ENCODE measurements at regions not wholly inside any gene's neighbourhood (a gene's known extent, or its start where the extent isn't known, plus 50 kb on each side); places are given as distances from the start of the nearest gene placed in this dataset.

DNA sequence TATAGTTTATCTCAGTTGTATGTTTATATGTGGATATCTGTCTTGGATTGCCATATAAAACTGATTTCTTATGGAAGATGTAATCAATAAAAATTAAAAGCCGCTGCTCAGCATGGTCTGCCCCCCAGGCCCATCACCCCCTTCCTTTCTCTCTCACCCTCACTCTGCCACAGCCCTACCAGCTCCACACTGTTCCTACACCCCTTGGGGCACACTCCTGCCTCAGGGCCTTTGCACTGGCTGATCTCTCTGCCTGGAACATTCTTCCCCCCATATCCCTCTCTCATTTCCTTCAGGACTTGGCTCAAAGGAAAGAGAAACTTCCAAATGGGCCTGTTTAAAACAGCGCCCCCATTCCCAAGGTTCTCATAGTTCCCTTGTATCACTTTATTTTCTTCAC lies 63.1 kb downstream of the LRRC32 start:
- H3K9me3 ChIP-seq: no peaks in the 10 kb centered on the region
- no peaks in the 10 kb centered on the region for H3K36me3 ChIP-seq
- H3K4me3 ChIP-seq: no peak overlapping the region
- no peak for DNase-seq
- no peak overlapping the region for H3K27ac ChIP-seq
- H3K27me3 ChIP-seq: no peaks in the 10 kb centered on the region
- peaks cover 9 to 42% (median 26%) of the 10 kb centered on the region in 4 donors for H3K4me1 ChIP-seq
- WGBS, 5 donors: 91 to 97% (median 93%) methylated on average over 2 of the region's 2 CpGs
- TF ChIP-seq, protein P1, sequence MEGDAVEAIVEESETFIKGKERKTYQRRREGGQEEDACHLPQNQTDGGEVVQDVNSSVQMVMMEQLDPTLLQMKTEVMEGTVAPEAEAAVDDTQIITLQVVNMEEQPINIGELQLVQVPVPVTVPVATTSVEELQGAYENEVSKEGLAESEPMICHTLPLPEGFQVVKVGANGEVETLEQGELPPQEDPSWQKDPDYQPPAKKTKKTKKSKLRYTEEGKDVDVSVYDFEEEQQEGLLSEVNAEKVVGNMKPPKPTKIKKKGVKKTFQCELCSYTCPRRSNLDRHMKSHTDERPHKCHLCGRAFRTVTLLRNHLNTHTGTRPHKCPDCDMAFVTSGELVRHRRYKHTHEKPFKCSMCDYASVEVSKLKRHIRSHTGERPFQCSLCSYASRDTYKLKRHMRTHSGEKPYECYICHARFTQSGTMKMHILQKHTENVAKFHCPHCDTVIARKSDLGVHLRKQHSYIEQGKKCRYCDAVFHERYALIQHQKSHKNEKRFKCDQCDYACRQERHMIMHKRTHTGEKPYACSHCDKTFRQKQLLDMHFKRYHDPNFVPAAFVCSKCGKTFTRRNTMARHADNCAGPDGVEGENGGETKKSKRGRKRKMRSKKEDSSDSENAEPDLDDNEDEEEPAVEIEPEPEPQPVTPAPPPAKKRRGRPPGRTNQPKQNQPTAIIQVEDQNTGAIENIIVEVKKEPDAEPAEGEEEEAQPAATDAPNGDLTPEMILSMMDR (IDR thresholded peaks at IDR 0.05): no peak
- TF ChIP-seq POLR2AphosphoS5 (IDR thresholded peaks at IDR 0.05): no peak
- intact Hi-C loops (cut with DNase I; ENCODE audit: low total_unique reads): no loop called here

DNA sequence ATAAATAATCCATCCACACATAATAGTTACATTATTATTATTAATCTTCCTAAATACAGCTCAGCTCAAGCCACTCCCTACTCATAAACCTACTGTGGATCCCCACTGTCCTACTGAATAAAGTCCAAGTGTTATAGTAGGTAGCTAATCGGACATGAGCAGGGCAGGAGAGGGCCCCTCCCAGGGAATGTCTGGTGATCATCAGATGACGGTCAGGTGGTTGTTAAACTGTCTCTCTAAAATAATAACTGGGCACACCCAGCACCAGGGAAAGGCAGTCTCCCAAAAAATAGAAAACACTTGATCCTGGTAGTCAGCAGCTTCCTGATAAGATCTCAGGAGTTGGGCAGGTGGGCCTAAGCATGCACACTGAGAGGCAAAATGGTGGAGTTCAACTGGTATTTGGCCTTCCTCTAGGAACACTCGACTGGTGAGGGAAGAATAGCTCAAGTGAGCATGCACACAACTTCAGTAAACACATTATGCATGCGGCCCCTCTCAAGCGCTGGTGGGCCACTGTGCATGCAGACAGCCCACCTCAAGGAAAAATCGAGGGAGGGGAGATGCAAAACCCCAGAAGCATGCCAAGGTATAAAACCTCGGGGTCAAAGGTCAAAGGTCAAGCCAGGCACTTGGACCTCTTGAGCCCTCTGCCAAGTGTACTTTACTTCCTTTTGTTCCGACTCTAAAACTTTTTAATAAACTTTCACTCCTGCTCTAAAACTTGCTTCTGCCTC lies 65.0 kb downstream of the LRRC32 start:
- H3K27ac ChIP-seq: no peak overlapping the region

DNA sequence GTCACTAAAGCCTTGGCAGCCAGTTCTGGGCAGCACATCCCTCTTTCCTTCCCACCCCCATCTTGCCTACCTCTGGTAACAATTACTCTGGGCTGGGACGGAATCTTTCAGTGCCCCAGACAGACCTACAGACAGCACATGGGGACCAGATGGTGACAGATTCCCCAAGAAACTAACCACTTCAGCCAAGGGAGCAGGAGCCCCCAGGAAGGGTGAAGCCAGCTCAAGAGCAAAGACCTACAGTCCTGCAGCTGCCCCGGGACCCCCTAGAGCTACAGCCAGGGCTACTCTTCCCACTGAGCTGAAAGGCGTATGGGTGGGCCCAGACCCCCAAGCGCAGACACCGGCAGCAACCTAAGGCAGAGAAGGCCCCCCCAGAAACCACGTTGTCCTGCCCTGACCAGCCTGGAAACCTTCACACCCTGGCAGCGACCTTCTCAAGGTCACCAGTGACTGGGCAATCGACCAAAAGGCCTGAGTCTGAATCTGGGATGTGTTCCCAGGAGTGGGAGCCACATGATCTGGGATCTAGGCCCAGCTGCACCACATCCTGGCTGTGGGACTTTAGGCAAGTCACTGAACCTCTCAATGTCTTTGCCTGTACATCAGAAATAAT lies 65.8 kb downstream of the LRRC32 start:
- peaks cover 9 to 31% (median 20%) of the 10 kb centered on the region in 4 donors for H3K4me1 ChIP-seq
- DNase-seq: peak in 1 of 2 donors; percentile 79
- 22 to 64% (median 58%) methylated on average over 3 to 8 of the region's 8 CpGs for WGBS, 5 donors
- no peaks in the 10 kb centered on the region for H3K27me3 ChIP-seq
- H3K36me3 ChIP-seq: no peaks in the 10 kb centered on the region
- H3K9me3 ChIP-seq: no peaks in the 10 kb centered on the region
- peak overlapping the region in 2 of 5 donors; percentile 6 to 25 for H3K27ac ChIP-seq
- no peak overlapping the region for H3K4me3 ChIP-seq
- intact Hi-C loops (cut with DNase I; ENCODE audit: low total_unique reads): no loop called here
- TF ChIP-seq, protein P1 (IDR thresholded peaks at IDR 0.05): no peak
- TF ChIP-seq POLR2A (IDR thresholded peaks at IDR 0.05) (no peak), EP300 (IDR thresholded peaks at IDR 0.05) (no peak), POLR2AphosphoS5 (IDR thresholded peaks at IDR 0.05) (peak in 1 of 3 donors; percentile 4)

More for the DNA sequence above, 65.0 kb downstream of the LRRC32 start:
- H3K36me3 ChIP-seq: no peaks in the 10 kb centered on the region
- H3K4me1 ChIP-seq: peaks cover 9 to 39% (median 24%) of the 10 kb centered on the region in 4 donors
- intact Hi-C loops (cut with DNase I; ENCODE audit: low total_unique reads): no loop called here
- no peak overlapping the region for H3K4me3 ChIP-seq
- no peaks in the 10 kb centered on the region for H3K9me3 ChIP-seq
- WGBS, 5 donors: 80 to 89% (median 86%) methylated on average over 8 of the region's 8 CpGs
- DNase-seq: no peak
- no peaks in the 10 kb centered on the region for H3K27me3 ChIP-seq
- TF ChIP-seq POLR2AphosphoS5 (IDR thresholded peaks at IDR 0.05) (no peak), POLR2A (IDR thresholded peaks at IDR 0.05) (no peak), EP300 (IDR thresholded peaks at IDR 0.05) (no peak)
- TF ChIP-seq, protein P1 (IDR thresholded peaks at IDR 0.05): no peak

DNA sequence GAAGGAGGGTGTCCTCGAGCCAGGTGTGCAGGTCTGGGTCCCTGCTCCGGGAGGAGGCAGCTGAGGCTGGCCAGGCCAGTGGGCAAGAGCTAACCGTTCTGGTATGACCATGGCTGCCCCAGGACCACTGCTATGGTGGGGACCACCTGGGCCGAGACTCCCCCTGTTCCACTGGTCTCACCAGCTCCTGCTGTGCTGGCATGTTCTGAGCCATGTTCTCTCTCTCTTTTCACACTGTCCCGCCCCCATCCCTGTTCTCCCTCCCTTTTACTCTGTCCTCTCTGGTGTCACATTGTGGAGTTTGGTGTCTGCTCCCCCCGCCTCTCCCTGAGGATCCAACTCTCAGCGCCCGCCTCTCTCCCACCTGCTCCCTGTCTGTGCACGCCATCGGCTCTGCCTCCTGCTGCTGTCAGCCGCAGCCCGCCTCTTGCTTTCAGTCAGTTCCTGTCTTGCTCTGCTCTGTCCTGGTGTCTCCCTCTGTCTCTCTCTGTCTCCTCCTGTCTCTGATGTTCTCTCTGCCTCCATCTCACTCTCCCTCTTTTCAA lies 66.4 kb downstream of the LRRC32 start:
- H3K36me3 ChIP-seq: no peaks in the 10 kb centered on the region
- intact Hi-C loops (cut with DNase I; ENCODE audit: low total_unique reads): no loop called here
- TF ChIP-seq, protein P1 (IDR thresholded peaks at IDR 0.05): no peak
- TF ChIP-seq POLR2AphosphoS5 (IDR thresholded peaks at IDR 0.05): no peak
- TF ChIP-seq POLR2A (IDR thresholded peaks at IDR 0.05): no peak
- no peak for TF ChIP-seq EP300 (IDR thresholded peaks at IDR 0.05)
- DNase-seq: no peak
- 85 to 94% (median 87%) methylated on average over 12 of the region's 12 CpGs for WGBS, 5 donors
- peaks cover 9 to 27% (median 20%) of the 10 kb centered on the region in 4 donors for H3K4me1 ChIP-seq
- H3K9me3 ChIP-seq: no peaks in the 10 kb centered on the region
- no peak overlapping the region for H3K4me3 ChIP-seq
- H3K27me3 ChIP-seq: no peaks in the 10 kb centered on the region
- H3K27ac ChIP-seq: peak overlapping the region in 2 of 5 donors; percentile 25 to 60

Measured in stomach (tissue), 8 donors.